Panc1 (cell line): ENCODE measurements at regions not wholly inside any gene's neighbourhood (a gene's known extent, or its start where the extent isn't known, plus 50 kb on each side); places are given as distances from the start of the nearest gene placed in this dataset.

Experiments
- ATAC-seq: fragments of 200-7000 bp; cut with Tn5 transposase; 2 replicates; pipeline ENCODE4 v1.9.1; 2020; ENCODE audit warnings: mild to moderate bottlenecking, moderate library complexity
- BruUV-seq: library from RNA; stranded (reverse); fragments of 400-500 nt; replicated peaks from 2 replicates; lab custom pipeline; 2021; lab: Mats Ljungman, UMichigan
- CTCF ChIA-PET: fragments of 300-600 bp; sonication (Branson Sonifier 250); formaldehyde crosslinking; loops from one replicate; lab custom pipeline; 2022; ENCODE audit warnings: antibody characterized with exemption; lab: Charles Lee
- POLR2A ChIA-PET: fragments of 300-600 bp; sonication (Branson Sonifier 250); formaldehyde crosslinking; loops from one replicate; lab custom pipeline; 2022; ENCODE audit warnings: antibody characterized with exemption; lab: Charles Lee
- DNase-seq: peaks from one replicate; pipeline ENCODE4 v3.0.0-alpha.2; 2010; ENCODE audit warnings: low read depth, low spot score
- H3K27ac ChIP-seq: 2 replicates; pipeline ENCODE4 v1.5.1; 2011; ENCODE audit warnings: mild to moderate bottlenecking, low read length, inconsistent platforms
- H3K27me3 ChIP-seq: fragments of 200-500 bp; sonication (Bioruptor generic); 2 replicates; pipeline ENCODE4 v1.6.0; 2014; ENCODE audit warnings: low read length, inconsistent platforms; ENCODE audit not compliant: control insufficient read depth, insufficient read depth
- H3K36me3 ChIP-seq: fragments of 200-500 bp; sonication (Bioruptor generic); 2 replicates; pipeline ENCODE4 v1.5.1; 2014; ENCODE audit warnings: inconsistent platforms, mild to moderate bottlenecking, low read length, moderate library complexity; ENCODE audit not compliant: control insufficient read depth, insufficient read depth
- H3K4me1 ChIP-seq: 2 replicates; pipeline ENCODE4 v1.5.1; 2011; ENCODE audit warnings: inconsistent platforms, mild to moderate bottlenecking, low read length, moderate library complexity; ENCODE audit not compliant: control insufficient read depth, insufficient read depth
- H3K4me3 ChIP-seq, 2 experiments: 2 replicates each; pipeline ENCODE4 v1.5.1; 2011 to 2012; ENCODE audit warnings: low read depth in 2 of 2, low read length in 2 of 2, mild to moderate bottlenecking in 2 of 2, inconsistent platforms in 1 of 2, moderate library complexity in 1 of 2
- H3K9me3 ChIP-seq: fragments of 200-500 bp; sonication (Bioruptor generic); 2 replicates; pipeline ENCODE4 v1.5.1; 2014; ENCODE audit warnings: low read depth, mild to moderate bottlenecking, inconsistent platforms, low read length, moderate library complexity; ENCODE audit not compliant: control insufficient read depth, insufficient read depth
- POLR2AphosphoS5 ChIP-seq: IDR thresholded peaks from 2 replicates; pipeline ENCODE4 v1.6.1; 2012; ENCODE audit warnings: mild to moderate bottlenecking, low read depth, low read length, moderate library complexity
- SIN3A ChIP-seq: IDR thresholded peaks from 2 replicates; pipeline ENCODE4 v1.6.1; 2012; ENCODE audit warnings: low read depth, mild to moderate bottlenecking, low read length, moderate library complexity, borderline replicate concordance; ENCODE audit not compliant: insufficient read depth
- TCF7L2 ChIP-seq: IDR thresholded peaks from 2 replicates; pipeline ENCODE4 v1.6.1; 2011; ENCODE audit warnings: mild to moderate bottlenecking, low read depth, low read length, inconsistent platforms
- in situ Hi-C: cut with HindIII; loops from 2 replicates; pipeline ENCODE4 v1.10.0; 2016; ENCODE audit warnings: low sequenced_read_pairs, low pct_unique_long_range_greater_than_20kb
- intact Hi-C: fragments of 100-400 bp; cut with micrococcal nuclease; formaldehyde crosslinking; loops from one replicate; pipeline ENCODE4 v1.10.0; 2022; ENCODE audit not compliant: unreplicated experiment
- TF ChIP-seq, protein P1 (sequence below): fragments of 450-650 bp; IDR thresholded peaks from 2 replicates; pipeline ENCODE4 v1.5.1; 2017; ENCODE audit warnings: mild to moderate bottlenecking
- TF ChIP-seq, protein P2 (sequence below), 2 experiments: IDR thresholded peaks; 2 replicates each; pipeline ENCODE4 v1.6.1; 2011 to 2012; ENCODE audit warnings: low read depth in 2 of 2, control low read depth in 1 of 2, low read length in 1 of 2, mild to moderate bottlenecking in 1 of 2, moderate library complexity in 1 of 2; ENCODE audit not compliant: insufficient read depth in 1 of 2

- BruUV-seq = no TSS peak
- ChIA-PET CTCF (no interaction called here), POLR2A (no interaction called here)
- in situ Hi-C loops (no loop called here), intact Hi-C loops (no loop called here)
- DNase-seq (no peak), ATAC-seq (no peak)
- Histone ChIP-seq H3K9me3 (no peaks in the 10 kb centered on the region), H3K4me1 (no peaks in the 10 kb centered on the region), H3K36me3 (no peaks in the 10 kb centered on the region), H3K27me3 (no peaks in the 10 kb centered on the region), H3K4me3 (no peak overlapping the region), H3K27ac (no peak overlapping the region)
- TF ChIP-seq, protein P1, sequence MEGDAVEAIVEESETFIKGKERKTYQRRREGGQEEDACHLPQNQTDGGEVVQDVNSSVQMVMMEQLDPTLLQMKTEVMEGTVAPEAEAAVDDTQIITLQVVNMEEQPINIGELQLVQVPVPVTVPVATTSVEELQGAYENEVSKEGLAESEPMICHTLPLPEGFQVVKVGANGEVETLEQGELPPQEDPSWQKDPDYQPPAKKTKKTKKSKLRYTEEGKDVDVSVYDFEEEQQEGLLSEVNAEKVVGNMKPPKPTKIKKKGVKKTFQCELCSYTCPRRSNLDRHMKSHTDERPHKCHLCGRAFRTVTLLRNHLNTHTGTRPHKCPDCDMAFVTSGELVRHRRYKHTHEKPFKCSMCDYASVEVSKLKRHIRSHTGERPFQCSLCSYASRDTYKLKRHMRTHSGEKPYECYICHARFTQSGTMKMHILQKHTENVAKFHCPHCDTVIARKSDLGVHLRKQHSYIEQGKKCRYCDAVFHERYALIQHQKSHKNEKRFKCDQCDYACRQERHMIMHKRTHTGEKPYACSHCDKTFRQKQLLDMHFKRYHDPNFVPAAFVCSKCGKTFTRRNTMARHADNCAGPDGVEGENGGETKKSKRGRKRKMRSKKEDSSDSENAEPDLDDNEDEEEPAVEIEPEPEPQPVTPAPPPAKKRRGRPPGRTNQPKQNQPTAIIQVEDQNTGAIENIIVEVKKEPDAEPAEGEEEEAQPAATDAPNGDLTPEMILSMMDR = no peak
- TF ChIP-seq SIN3A = no peak
- TF ChIP-seq, protein P2, sequence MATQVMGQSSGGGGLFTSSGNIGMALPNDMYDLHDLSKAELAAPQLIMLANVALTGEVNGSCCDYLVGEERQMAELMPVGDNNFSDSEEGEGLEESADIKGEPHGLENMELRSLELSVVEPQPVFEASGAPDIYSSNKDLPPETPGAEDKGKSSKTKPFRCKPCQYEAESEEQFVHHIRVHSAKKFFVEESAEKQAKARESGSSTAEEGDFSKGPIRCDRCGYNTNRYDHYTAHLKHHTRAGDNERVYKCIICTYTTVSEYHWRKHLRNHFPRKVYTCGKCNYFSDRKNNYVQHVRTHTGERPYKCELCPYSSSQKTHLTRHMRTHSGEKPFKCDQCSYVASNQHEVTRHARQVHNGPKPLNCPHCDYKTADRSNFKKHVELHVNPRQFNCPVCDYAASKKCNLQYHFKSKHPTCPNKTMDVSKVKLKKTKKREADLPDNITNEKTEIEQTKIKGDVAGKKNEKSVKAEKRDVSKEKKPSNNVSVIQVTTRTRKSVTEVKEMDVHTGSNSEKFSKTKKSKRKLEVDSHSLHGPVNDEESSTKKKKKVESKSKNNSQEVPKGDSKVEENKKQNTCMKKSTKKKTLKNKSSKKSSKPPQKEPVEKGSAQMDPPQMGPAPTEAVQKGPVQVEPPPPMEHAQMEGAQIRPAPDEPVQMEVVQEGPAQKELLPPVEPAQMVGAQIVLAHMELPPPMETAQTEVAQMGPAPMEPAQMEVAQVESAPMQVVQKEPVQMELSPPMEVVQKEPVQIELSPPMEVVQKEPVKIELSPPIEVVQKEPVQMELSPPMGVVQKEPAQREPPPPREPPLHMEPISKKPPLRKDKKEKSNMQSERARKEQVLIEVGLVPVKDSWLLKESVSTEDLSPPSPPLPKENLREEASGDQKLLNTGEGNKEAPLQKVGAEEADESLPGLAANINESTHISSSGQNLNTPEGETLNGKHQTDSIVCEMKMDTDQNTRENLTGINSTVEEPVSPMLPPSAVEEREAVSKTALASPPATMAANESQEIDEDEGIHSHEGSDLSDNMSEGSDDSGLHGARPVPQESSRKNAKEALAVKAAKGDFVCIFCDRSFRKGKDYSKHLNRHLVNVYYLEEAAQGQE (IDR thresholded peaks at IDR 0.05; ENCODE audit: insufficient read depth in 1 of 2, low read depth in 2 of 2, low read length in 1 of 2) = no peak
- no peak for TF ChIP-seq POLR2AphosphoS5
- TF ChIP-seq TCF7L2 = no peak
Observed at GRCh38 chr7:86592185-86592584, 51.5 kb upstream of the GRM3 start.

DNA sequence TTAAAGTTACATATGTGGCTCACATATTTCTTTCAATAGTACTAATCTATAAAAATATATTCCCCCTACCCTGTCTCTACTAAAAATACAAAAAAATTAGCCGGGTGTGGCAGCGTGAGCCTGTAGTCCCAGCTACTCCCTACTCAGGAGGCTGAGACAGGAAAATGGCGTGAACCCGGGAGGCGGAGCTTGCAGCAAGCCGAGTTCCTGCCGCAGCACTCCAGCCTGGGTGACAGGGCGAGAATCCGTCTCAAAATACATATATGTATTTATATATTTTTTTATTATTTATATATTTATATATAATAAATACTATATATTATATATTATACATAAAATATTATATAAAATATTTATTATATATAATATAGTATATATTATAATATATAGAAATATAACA lies 69.7 kb upstream of the GRM3 start:
- no peak for ATAC-seq
- TF ChIP-seq, protein P2 (IDR thresholded peaks at IDR 0.05; ENCODE audit: insufficient read depth in 1 of 2, low read depth in 2 of 2, low read length in 1 of 2) = no peak
- TF ChIP-seq, protein P1 = no peak
- TF ChIP-seq TCF7L2 (no peak), SIN3A (no peak), POLR2AphosphoS5 (no peak)
- intact Hi-C loops = no loop called here
- Histone ChIP-seq H3K27me3 (no peaks in the 10 kb centered on the region), H3K36me3 (no peaks in the 10 kb centered on the region), H3K27ac (no peak overlapping the region), H3K4me3 (no peak overlapping the region), H3K4me1 (no peaks in the 10 kb centered on the region), H3K9me3 (no peaks in the 10 kb centered on the region)
- no peak for DNase-seq
- CTCF ChIA-PET = no interaction called here
- no TSS peak for BruUV-seq
- POLR2A ChIA-PET = no interaction called here
- in situ Hi-C loops = no loop called here
